Endothelial cell of umbilical vein (primary cell): ENCODE measurements at regions not wholly inside any gene's neighbourhood (a gene's known extent, or its start where the extent isn't known, plus 50 kb on each side); places are given as distances from the start of the nearest gene placed in this dataset.

Source experiments
- BruUV-seq: library from RNA; stranded (reverse); fragments of 400-500 nt; replicated peaks from 2 replicates; lab custom pipeline; 2021; lab: Mats Ljungman, UMichigan
- CTCF ChIA-PET: fragments of 300-600, 350-600 bp; sonication (Branson Sonifier 250); formaldehyde crosslinking; loops from one replicate; lab custom pipeline; 2021; ENCODE audit warnings: antibody characterized with exemption, inconsistent platforms; lab: Charles Lee
- POLR2A ChIA-PET: fragments of 300-600, 350-600 bp; sonication (Branson Sonifier 250); formaldehyde crosslinking; loops from one replicate; lab custom pipeline; 2021; ENCODE audit warnings: antibody characterized with exemption, inconsistent platforms; lab: Charles Lee
- DNase-seq: peaks from one replicate; pipeline ENCODE4 v3.0.0-alpha.2; 2011; ENCODE audit warnings: low read depth, low spot score
- FAIRE-seq: peaks from 2 replicates; lab custom pipeline; 2011; peaks lifted over from hg19 to GRCh38; lab: Jason Lieb, UNC
- H2AFZ ChIP-seq: 2 replicates; pipeline ENCODE4 v1.6.0; 2012; ENCODE audit warnings: low read depth, low read length, control low read depth, inconsistent platforms
- H3K27ac ChIP-seq: 2 replicates; pipeline ENCODE4 v1.5.1; 2011; ENCODE audit warnings: low read depth, mild to moderate bottlenecking, control low read depth, low read length, moderate library complexity; ENCODE audit not compliant: insufficient read depth
- H3K27me3 ChIP-seq, 2 experiments: 2 replicates each; pipeline versions ENCODE4 v1.6.0 to v1.6.1; 2011; ENCODE audit warnings: low read length in 2 of 2, mixed read lengths in 1 of 2; ENCODE audit not compliant: control insufficient read depth in 2 of 2, insufficient read depth in 2 of 2
- H3K36me3 ChIP-seq, 2 experiments: 2 replicates in 1 of 2; 3 replicates in 1 of 2; pipeline ENCODE4 v1.5.1; 2011; ENCODE audit warnings: low read length in 2 of 2, mild to moderate bottlenecking in 1 of 2, moderate library complexity in 1 of 2; ENCODE audit not compliant: control insufficient read depth in 2 of 2, insufficient read depth in 2 of 2; ENCODE audit errors: extremely low read depth in 1 of 2
- H3K4me1 ChIP-seq: 3 replicates; pipeline ENCODE4 v1.5.1; 2011; ENCODE audit warnings: mild to moderate bottlenecking, low read length; ENCODE audit not compliant: control insufficient read depth, insufficient read depth; ENCODE audit errors: extremely low read depth
- H3K4me2 ChIP-seq: 2 replicates; pipeline ENCODE4 v1.6.1; 2011; ENCODE audit warnings: low read length, control low read depth, mixed read lengths; ENCODE audit not compliant: insufficient read depth
- H3K4me3 ChIP-seq, 3 experiments: fragments of 200-600 bp in 1 of 3; sonication (generic), shearing (Covaris generic) in 1 of 3; replicated peaks in 1 of 3; 2 replicates each; pipeline ENCODE4 v1.5.1; 2011 to 2016; ENCODE audit warnings: control low read depth in 3 of 3, low read length in 3 of 3, mild to moderate bottlenecking in 2 of 3, inconsistent platforms in 1 of 3, low read depth in 1 of 3, moderate library complexity in 1 of 3; ENCODE audit not compliant: insufficient read depth in 1 of 3
- H3K79me2 ChIP-seq: 2 replicates; pipeline ENCODE4 v1.6.0; 2012; ENCODE audit warnings: low read length, inconsistent platforms; ENCODE audit not compliant: control insufficient read depth, insufficient read depth
- H3K9ac ChIP-seq: replicated peaks from 2 replicates; pipeline ENCODE3; 2011; ENCODE audit warnings: low read length, control low read depth; ENCODE audit not compliant: insufficient read depth; ENCODE audit errors: extremely low read depth
- H3K9me1 ChIP-seq: replicated peaks from 3 replicates; pipeline ENCODE4 v1.6.0; 2011; ENCODE audit warnings: mild to moderate bottlenecking, low read length; ENCODE audit not compliant: control insufficient read depth, insufficient read depth; ENCODE audit errors: extremely low read depth
- H3K9me3 ChIP-seq: replicated peaks from 2 replicates; pipeline ENCODE4 v1.5.1; 2012; ENCODE audit warnings: low read length, inconsistent platforms; ENCODE audit not compliant: control insufficient read depth, insufficient read depth
- H4K20me1 ChIP-seq: replicated peaks from 2 replicates; pipeline ENCODE3; 2011; ENCODE audit warnings: mild to moderate bottlenecking, low read length; ENCODE audit not compliant: control insufficient read depth, insufficient read depth; ENCODE audit errors: extremely low read depth
- CTCF ChIP-seq, 2 donors: IDR thresholded peaks; 1 replicate in 1 of 2; 2 replicates in 1 of 2; pipeline ENCODE4 v1.5.1; 2011; ENCODE audit warnings: low read length in 2 of 2, mild to moderate bottlenecking in 2 of 2, moderate library complexity in 2 of 2, control low read depth in 1 of 2, inconsistent platforms in 1 of 2, low read depth in 1 of 2; ENCODE audit not compliant: insufficient read depth in 1 of 2; ENCODE audit errors: extremely low read depth in 1 of 2
- EZH2 ChIP-seq: IDR thresholded peaks from 2 replicates; pipeline ENCODE4 v1.6.1; 2012; ENCODE audit warnings: borderline replicate concordance, low read depth, mild to moderate bottlenecking, moderate library complexity, low read length, inconsistent platforms; ENCODE audit not compliant: severe bottlenecking
- FOS ChIP-seq: IDR thresholded peaks from 2 replicates; pipeline ENCODE4 v1.6.1; 2011; ENCODE audit warnings: mild to moderate bottlenecking, low read length, moderate library complexity, borderline replicate concordance; ENCODE audit not compliant: insufficient read depth
- GATA2 ChIP-seq: IDR thresholded peaks from 2 replicates; pipeline ENCODE4 v1.7.0; 2011; ENCODE audit warnings: low read depth, mild to moderate bottlenecking, moderate library complexity, mixed read lengths, low read length; ENCODE audit not compliant: insufficient read length, insufficient read depth
- JUN ChIP-seq: IDR thresholded peaks from 2 replicates; pipeline ENCODE4 v1.6.1; 2011; ENCODE audit warnings: borderline replicate concordance, low read depth; ENCODE audit not compliant: insufficient read length, insufficient read depth
- MAX ChIP-seq: IDR thresholded peaks from 2 replicates; pipeline ENCODE4 v1.6.1; 2011; ENCODE audit not compliant: insufficient read depth, insufficient read length
- MYC ChIP-seq: IDR thresholded peaks from one replicate; pipeline ENCODE4 v1.6.1; 2011; ENCODE audit warnings: mild to moderate bottlenecking, low read depth, low read length
- POLR2A ChIP-seq: IDR thresholded peaks from 2 replicates; pipeline ENCODE4 v1.6.1; 2012; ENCODE audit warnings: low read depth, mild to moderate bottlenecking, control low read depth, low read length
- POLR2AphosphoS5 ChIP-seq: IDR thresholded peaks from 2 replicates; pipeline ENCODE4 v1.6.1; 2012; ENCODE audit warnings: low read depth, mild to moderate bottlenecking, control low read depth, low read length, moderate library complexity; ENCODE audit not compliant: insufficient read depth
- dilution Hi-C: fragments of 300-500 bp; cut with MboI; formaldehyde crosslinking; loops from one replicate; pipeline ENCODE4 v1.15.0; 2019; ENCODE audit warnings: low sequenced_read_pairs; ENCODE audit not compliant: extremely low pct_ligation_motif_present
- intact Hi-C: fragments of 100-400 bp; cut with micrococcal nuclease; formaldehyde crosslinking; loops from one replicate; pipeline ENCODE4 v1.10.0; 2022

- BruUV-seq = no TSS peak
- no peak for TF ChIP-seq GATA2
- TF ChIP-seq MYC = no peak
- no peak for TF ChIP-seq POLR2AphosphoS5
- no peak for TF ChIP-seq EZH2
- no peak for TF ChIP-seq CTCF (IDR thresholded peaks at IDR 0.05; ENCODE audit: extremely low read depth in 1 of 2, insufficient read depth in 1 of 2, low read depth in 1 of 2, low read length in 2 of 2)
- no peak for TF ChIP-seq MAX
- no peak for TF ChIP-seq JUN
- no peak for TF ChIP-seq FOS
- no peak for TF ChIP-seq POLR2A
- no peaks in the 10 kb centered on the region for H4K20me1 ChIP-seq
- H3K27ac ChIP-seq = no peak overlapping the region
- H3K4me3 ChIP-seq = no peak overlapping the region
- no peak overlapping the region for H2AFZ ChIP-seq
- intact Hi-C loops (no loop called here), dilution Hi-C loops (no loop called here)
- DNase-seq (no peak), FAIRE-seq (no peak)
- peaks cover 4 to 10% of the 10 kb centered on the region in 2 experiments for H3K27me3 ChIP-seq
- POLR2A ChIA-PET = no interaction called here
- H3K79me2 ChIP-seq = no peaks in the 10 kb centered on the region
- H3K4me1 ChIP-seq = no peaks in the 10 kb centered on the region
- no peak overlapping the region for H3K4me2 ChIP-seq
- CTCF ChIA-PET = interaction anchor here (1.0 kb wide), 1 partner anchor 30 kb away, joined by 3 read pairs; no protein-coding TSS in a partner anchor
- H3K9ac ChIP-seq = no peak overlapping the region
- no peaks in the 10 kb centered on the region for H3K9me3 ChIP-seq
- no peaks in the 10 kb centered on the region for H3K9me1 ChIP-seq
- no peaks in the 10 kb centered on the region for H3K36me3 ChIP-seq
Observed at GRCh38 chr4:53659112-53659511, 67.8 kb upstream of the LNX1 start.
